ENCODE measurements at regions not wholly inside any gene's neighbourhood (a gene's known extent, or its start where the extent isn't known, plus 50 kb on each side); places are given as distances from the start of the nearest gene placed in this dataset.

GRCh38 chr15:46452297-46452820, 817.5 kb downstream of the SQOR start:
- no peak for TF ChIP-seq EZH2 (IDR thresholded peaks at IDR 0.05; ENCODE audit: borderline replicate concordance, low read depth, low read length, poor library complexity, severe bottlenecking)
- no peak for TF ChIP-seq CTCF (conservative IDR thresholded peaks at IDR 0.05; ENCODE audit: low read depth, low read length)
